MCF 10A (cell line): ENCODE measurements at regions not wholly inside any gene's neighbourhood (a gene's known extent, or its start where the extent isn't known, plus 50 kb on each side); places are given as distances from the start of the nearest gene placed in this dataset.

Source experiments
- BruUV-seq: library from RNA; stranded (reverse); fragments of 400-500 nt; replicated peaks from 2 replicates; lab custom pipeline; 2021; lab: Mats Ljungman, UMichigan
- CTCF ChIA-PET: fragments of 300-600 bp; sonication (Branson Sonifier 250); formaldehyde crosslinking; extraction: SDS; loops from one replicate; lab custom pipeline; 2021; ENCODE audit warnings: antibody characterized with exemption, inconsistent platforms; lab: Yijun Ruan, JAX
- POLR2A ChIA-PET: fragments of 300-600, 350-650 bp; sonication (Branson Sonifier 250); formaldehyde crosslinking; extraction: SDS; loops from one replicate; lab custom pipeline; 2020; ENCODE audit warnings: antibody characterized with exemption, inconsistent platforms; lab: Yijun Ruan, JAX
- DNase-seq: peaks from one replicate; pipeline ENCODE4 v3.0.0-alpha.2; 2018; ENCODE audit not compliant: unreplicated experiment
- H3K27ac Mint-ChIP-seq: one replicate; pipeline ENCODE4 v1.8.0; 2022; ENCODE audit warnings: mild to moderate bottlenecking, low read depth, mixed read lengths; ENCODE audit not compliant: unreplicated experiment
- H3K27me3 Mint-ChIP-seq: one replicate; pipeline ENCODE4 v1.8.0; 2022; ENCODE audit warnings: mixed read lengths; ENCODE audit not compliant: insufficient read depth, unreplicated experiment
- H3K36me3 Mint-ChIP-seq: one replicate; pipeline ENCODE4 v1.8.0; 2022; ENCODE audit warnings: mild to moderate bottlenecking, moderate library complexity, mixed read lengths; ENCODE audit not compliant: insufficient read depth, unreplicated experiment
- H3K4me1 Mint-ChIP-seq: one replicate; pipeline ENCODE4 v1.8.0; 2022; ENCODE audit warnings: mixed read lengths; ENCODE audit not compliant: insufficient read depth, unreplicated experiment
- H3K4me3 Mint-ChIP-seq: one replicate; pipeline ENCODE4 v1.8.0; 2022; ENCODE audit warnings: mild to moderate bottlenecking, moderate library complexity, mixed read lengths; ENCODE audit not compliant: unreplicated experiment
- H3K9me3 Mint-ChIP-seq: one replicate; pipeline ENCODE4 v1.8.0; 2022; ENCODE audit warnings: mixed read lengths; ENCODE audit not compliant: unreplicated experiment
- CTCF ChIP-seq: fragments of 200-600 bp; IDR thresholded peaks from one replicate; pipeline ENCODE4 v1.8.0; 2022; ENCODE audit warnings: antibody characterized with exemption, mild to moderate bottlenecking; ENCODE audit not compliant: unreplicated experiment
- intact Hi-C: fragments of 100-400 bp; cut with micrococcal nuclease; formaldehyde crosslinking; loops from 2 replicates; pipeline ENCODE4 v1.14.1; 2022

DNA sequence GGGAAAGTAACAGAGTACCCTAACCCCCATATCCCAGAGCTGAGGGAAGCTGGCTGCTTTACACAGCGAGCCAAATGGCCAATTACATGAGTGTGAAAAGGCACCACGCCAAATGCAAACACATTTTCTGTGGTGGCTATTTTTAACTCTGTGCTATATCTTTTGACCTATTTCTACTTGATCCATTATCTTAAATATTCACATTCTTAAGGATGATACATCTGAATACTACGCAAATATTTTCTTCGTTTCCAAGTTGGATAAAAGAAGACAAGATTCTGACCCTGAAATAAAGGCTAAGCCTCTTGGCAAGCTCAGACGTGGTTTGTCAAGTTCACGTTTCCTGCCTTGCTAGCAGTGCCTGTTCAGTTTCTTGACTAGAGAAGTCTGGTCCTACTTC is 146.7 kb upstream of the TMEM196 start:
- Mint-ChIP-seq H3K27me3 (no peaks in the 10 kb centered on the region), H3K4me1 (peaks cover 33% of the 10 kb centered on the region), H3K9me3 (no peaks in the 10 kb centered on the region), H3K36me3 (no peaks in the 10 kb centered on the region), H3K27ac (peak overlapping the region; percentile 75), H3K4me3 (no peak overlapping the region)
- no TSS peak for BruUV-seq
- CTCF ChIA-PET: interaction anchor here (1.1 kb wide), 1 partner anchor 166 kb away, joined by 4 read pairs; no protein-coding TSS in a partner anchor
- peak; percentile 13 for DNase-seq
- TF ChIP-seq CTCF: no peak
- POLR2A ChIA-PET: interaction anchor here (1.1 kb wide), 1 partner anchor 8 kb away, joined by 3 read pairs; no protein-coding TSS in a partner anchor
- intact Hi-C loops: no loop called here

- intact Hi-C loops: no loop called here
- peak; percentile 32 for DNase-seq
- CTCF ChIA-PET: interaction anchor here (0.6 to 1.1 kb wide), 2 partner anchors 87 to 165 kb away, joined by 3 to 4 read pairs; no protein-coding TSS in a partner anchor
- Mint-ChIP-seq H3K36me3 (no peaks in the 10 kb centered on the region), H3K27ac (peak overlapping the region; percentile 75), H3K4me1 (peaks cover 33% of the 10 kb centered on the region), H3K9me3 (no peaks in the 10 kb centered on the region), H3K27me3 (no peaks in the 10 kb centered on the region), H3K4me3 (no peak overlapping the region)
- no peak for TF ChIP-seq CTCF
- POLR2A ChIA-PET: interaction anchor here (0.8 to 1.1 kb wide), 2 partner anchors 9 to 12 kb away, joined by 3 read pairs; no protein-coding TSS in a partner anchor
- BruUV-seq: no TSS peak
Observed at GRCh38 chr7:19919261-19920095, 146.1 kb upstream of the TMEM196 start.

- peak overlapping the region; percentile 74 for H3K27ac Mint-ChIP-seq
- intact Hi-C loops: no loop called here
- CTCF ChIA-PET: interaction anchor here (0.8 kb wide), 1 partner anchor 146 kb away, joined by 3 read pairs; no protein-coding TSS in a partner anchor
- POLR2A ChIA-PET: no interaction called here
- no peaks in the 10 kb centered on the region for H3K36me3 Mint-ChIP-seq
- no TSS peak for BruUV-seq
- TF ChIP-seq CTCF: no peak
- no peak overlapping the region for H3K4me3 Mint-ChIP-seq
- peak; percentile 19 for DNase-seq
- H3K9me3 Mint-ChIP-seq: no peaks in the 10 kb centered on the region
- peaks cover 29% of the 10 kb centered on the region for H3K4me1 Mint-ChIP-seq
- no peaks in the 10 kb centered on the region for H3K27me3 Mint-ChIP-seq
Observed at GRCh38 chr7:19916046-19916445, 142.6 kb upstream of the TMEM196 start.

- DNase-seq: no peak
- Mint-ChIP-seq H3K27ac (peak overlapping the region; percentile 74), H3K27me3 (no peaks in the 10 kb centered on the region), H3K4me3 (no peak overlapping the region), H3K4me1 (peaks cover 28% of the 10 kb centered on the region), H3K9me3 (no peaks in the 10 kb centered on the region), H3K36me3 (no peaks in the 10 kb centered on the region)
- intact Hi-C loops: no loop called here
- no peak for TF ChIP-seq CTCF
- ChIA-PET CTCF (interaction anchor here (0.8 kb wide), 1 partner anchor 146 kb away, joined by 3 read pairs; no protein-coding TSS in a partner anchor), POLR2A (no interaction called here)
- no TSS peak for BruUV-seq
Observed at GRCh38 chr7:19915596-19915995, 142.2 kb upstream of the TMEM196 start.
